Daoy (cell line): ENCODE measurements at regions not wholly inside any gene's neighbourhood (a gene's known extent, or its start where the extent isn't known, plus 50 kb on each side); places are given as distances from the start of the nearest gene placed in this dataset.
A peak's percentile ranks its signal among the peaks of the same experiment; 100 is the strongest.
"Not testable (repeated sequence)": the region's sequence is repeated elsewhere in the genome, so short reads cannot be mapped to it uniquely, and the experiment has no call there.

Source experiments
- DNase-seq: peaks from one replicate; pipeline ENCODE4 v3.0.0-alpha.2; 2015; ENCODE audit warnings: low read depth

DNA sequence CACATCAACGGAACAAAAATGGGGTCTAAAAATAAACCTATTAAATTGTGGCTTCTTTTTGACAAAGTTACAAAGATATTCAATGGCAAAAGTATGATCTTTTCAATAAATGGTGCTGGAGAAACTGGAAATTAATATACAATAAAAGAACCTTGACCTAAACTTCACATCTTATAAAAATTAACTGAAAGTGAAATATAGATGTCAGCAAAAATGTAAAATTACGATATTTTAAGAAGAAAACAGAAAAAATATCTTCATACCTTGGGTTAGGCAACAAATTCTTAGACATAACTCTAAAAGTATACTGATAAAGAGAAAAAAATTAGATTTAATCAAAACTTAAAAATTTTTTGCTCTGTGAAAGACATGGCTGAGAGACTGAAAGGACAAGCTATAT, 1909.5 kb upstream of the CDH9 start:
- DNase-seq, result no peak

DNA sequence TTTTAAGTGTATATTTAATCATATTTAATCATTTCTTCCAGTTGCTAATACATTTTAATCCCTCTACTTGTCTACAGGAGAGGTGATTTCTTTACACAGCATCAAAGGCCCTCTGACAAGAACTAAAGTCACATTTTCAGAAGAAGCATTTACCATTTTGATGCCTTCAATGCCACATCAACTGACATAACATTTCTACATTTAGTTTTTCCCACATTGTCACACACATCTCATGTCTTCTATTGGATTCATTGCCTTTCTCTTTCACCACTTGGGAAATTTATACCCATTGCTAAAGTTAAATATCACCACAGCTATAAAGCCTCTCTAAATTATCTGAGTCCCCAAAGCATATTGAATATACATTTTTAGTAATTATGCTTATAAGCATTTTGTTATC, 1907.5 kb upstream of the CDH9 start:
- no peak for DNase-seq

DNA sequence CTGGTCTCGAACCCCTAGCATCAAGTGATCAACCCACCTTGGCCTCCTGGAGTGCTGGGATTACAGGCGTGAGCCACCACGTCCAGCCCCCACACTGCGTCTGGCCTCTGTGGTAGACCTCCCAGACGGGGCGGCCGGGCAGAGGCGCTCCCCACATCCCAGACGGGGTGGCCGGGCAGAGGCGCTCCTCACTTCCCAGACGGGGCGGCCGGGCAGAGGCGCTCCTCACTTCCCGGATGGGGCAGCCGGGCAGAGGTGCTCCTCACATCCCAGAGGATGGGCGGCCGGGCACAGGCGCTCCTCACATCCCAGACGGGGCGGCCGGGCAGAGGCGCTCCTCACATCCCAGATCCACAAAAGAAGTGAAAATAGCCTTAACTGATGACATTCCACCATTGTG, 1891.0 kb upstream of the CDH9 start:
- DNase-seq, result not testable (repeated sequence)

DNA sequence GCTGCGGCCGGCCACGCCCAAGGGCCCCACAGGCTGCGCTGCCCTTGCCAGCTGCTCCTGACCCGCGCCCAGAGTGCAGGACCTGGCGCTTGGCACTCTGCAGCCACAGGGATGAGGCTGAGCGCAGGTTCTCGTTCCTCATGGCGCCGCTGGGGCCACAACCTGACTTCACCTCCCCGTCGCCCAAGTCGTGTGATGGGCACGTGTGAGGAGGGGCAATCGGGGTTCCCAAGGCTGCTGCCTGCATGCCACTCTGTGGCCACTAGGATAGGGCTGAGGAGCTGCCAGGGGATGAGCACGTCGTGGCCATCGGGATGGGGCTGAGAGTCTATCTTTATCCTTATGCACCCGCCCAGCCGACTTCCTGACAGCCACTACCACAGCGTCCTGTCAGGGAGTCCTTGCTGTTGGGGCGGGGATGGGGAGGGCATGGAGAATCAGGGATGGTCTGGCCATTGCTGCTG, 1890.0 kb upstream of the CDH9 start:
- not testable (repeated sequence) for DNase-seq

DNA sequence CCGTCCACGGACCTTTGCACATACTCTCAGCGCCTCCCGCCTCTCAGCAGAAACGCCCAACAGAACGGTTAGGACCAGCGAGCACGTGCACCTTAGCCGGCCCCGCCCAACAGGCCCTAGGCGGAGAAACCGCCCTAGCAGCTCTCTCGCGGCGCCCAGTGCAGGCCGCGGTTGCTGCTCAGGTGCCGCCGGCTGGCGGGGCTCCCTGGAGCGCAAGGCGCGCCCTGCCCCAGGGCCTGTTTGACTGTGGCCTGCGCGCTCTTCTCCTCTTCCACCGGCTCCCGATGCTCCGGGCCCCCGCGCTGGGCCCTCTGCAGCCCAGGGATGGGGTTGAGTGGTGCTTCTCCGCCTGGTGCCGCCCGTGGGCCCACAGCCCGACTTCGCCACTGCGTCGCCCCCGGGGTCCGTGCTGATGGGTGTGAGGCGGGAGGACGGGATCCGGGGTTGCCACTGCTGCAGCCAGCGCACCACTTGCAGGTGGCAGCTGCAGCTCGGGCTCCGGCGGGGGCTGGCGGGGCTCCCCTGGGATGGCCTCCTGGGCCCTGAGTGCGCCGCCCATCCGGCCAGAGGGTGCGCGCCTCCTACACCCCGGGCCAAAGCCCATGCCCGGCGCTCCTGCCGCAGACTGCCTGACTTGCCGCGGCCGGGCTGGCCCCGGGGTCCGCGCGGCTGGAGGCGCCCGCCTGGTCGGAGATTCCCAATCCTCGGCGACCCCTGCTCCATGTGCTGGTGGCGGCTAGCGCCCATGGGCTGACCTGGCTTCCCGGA, 1889.4 kb upstream of the CDH9 start:
- peak; percentile 8 for DNase-seq

DNA sequence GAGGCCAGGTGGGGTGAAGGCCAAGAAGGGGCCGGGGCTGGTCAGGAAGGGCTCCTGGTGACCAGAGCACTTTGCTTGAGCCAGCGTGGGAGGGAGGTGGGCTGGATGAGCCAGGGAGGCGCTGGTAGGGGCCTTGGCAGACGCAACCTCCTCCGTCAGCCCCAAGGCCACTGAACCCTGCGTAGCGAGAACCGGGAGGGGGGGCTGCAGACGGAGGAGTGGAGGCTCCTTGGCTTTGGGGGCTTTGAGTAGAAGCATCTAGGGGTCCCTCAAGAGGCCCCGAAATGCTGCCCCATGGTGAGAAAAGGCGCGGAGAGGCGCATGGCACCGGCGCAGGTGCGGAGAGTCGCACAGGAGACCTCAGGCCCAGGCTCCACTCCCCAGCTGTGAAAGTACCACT, 1888.0 kb upstream of the CDH9 start:
- DNase-seq, result no peak

DNA sequence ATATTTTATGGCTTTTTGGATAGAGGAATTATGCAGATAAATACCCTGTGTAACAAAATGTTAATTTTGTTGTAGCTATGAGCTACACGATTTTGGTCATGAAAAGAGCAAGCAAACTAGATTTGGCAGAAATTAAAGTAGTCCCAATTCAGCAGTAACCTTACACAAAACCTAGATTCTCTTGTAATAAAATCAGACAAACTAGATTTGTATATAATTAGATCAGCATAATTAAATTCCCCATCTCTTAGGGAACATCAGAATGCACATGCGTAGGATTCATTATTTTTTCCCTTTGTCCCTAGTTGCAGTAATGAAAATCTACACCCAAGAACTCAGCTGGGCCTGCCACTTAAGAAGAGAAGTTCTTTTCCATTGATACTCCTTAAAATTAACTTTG, 1879.2 kb upstream of the CDH9 start:
- DNase-seq, result no peak

DNA sequence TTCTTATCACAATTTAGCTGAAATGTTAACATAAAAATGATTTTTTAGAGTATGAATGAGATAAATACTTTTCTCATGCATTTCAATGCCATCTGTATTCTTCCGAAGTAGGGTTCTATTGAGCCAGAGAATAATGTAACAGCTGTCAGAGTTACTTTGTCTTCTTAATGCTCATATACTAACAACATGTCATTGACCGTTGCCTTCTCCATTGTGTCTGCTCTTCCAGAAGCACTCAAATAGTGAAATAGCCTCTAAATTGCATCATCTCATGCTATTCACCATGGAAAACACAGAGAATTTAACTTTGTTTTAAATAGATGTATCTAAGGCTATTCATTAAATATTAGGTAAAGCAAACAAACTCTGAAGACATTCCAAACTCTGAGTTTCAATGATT, 1875.9 kb upstream of the CDH9 start:
- DNase-seq, result no peak

DNA sequence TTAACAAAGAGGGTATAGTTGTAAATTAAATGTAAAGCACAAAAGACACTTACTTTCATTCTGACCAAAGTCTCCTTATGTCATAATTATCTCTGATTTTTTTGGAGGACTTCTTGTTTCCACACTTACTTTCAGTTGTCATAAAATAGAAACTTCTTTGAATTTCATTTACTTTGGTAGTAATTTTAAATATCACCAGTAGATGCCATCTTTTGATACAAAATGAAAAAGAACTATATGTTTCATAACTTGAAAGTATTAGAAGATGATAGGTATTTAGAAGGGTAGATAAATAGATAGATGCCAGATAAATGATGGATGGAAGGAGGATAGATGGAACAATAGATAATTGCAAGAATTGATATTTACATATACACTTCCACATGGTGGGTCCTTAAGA, 1865.3 kb upstream of the CDH9 start:
- no peak for DNase-seq

DNA sequence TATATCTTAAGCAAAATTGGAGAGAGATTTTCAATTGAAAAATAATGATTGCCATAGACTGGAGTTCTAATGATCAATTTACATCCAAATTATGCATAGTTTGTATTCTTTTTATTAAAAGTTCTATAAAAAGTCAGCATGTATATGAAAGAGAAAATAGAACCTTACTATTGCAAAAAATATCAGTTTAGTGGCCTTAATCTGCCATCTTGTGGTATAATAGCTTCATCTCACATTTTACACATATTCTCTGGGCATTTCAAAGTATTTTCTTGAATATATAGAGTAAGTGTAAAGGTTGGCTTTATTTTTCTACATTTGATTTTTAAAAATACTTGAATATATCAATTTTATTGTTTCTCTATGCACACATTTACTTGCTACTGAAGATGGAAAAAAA, 1858.6 kb upstream of the CDH9 start:
- DNase-seq, result no peak

DNA sequence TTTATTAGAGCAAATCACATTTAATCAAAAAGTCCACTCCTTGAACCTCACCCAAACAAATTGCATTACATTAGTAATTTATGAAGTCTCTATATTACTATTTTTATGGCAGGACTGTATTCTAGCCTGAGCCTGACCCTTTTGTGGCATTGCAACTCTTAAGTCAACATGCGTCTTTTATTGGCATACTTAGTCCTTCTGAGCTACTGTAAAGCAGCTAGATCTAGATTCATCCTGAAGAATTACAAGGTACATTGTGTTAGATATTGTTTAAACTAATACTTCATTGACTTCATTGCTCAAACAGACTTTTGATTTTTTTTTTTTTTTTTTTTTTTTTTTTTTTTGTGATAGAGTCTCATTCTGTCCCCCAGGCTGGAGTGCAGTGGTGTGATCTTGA, 1842.5 kb upstream of the CDH9 start:
- no peak for DNase-seq

DNA sequence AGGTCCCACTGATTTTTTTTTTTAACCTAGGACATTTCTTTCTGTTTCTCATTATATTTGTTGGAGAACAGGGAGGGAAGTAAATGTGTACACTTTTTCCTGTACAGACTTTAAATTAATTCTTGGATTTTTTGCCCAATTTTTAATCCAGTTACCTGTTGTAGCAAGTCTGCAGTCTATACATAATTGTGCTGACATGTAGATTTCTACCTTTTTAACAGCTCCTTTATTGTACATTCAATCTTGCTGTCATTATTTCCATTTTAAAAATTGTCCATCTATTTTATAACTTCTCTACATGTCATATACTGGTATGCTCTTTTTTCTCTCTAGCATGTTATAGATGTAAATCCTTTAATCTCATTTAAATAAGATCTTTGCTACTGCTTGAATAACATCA, 1838.7 kb upstream of the CDH9 start:
- DNase-seq, result no peak

DNA sequence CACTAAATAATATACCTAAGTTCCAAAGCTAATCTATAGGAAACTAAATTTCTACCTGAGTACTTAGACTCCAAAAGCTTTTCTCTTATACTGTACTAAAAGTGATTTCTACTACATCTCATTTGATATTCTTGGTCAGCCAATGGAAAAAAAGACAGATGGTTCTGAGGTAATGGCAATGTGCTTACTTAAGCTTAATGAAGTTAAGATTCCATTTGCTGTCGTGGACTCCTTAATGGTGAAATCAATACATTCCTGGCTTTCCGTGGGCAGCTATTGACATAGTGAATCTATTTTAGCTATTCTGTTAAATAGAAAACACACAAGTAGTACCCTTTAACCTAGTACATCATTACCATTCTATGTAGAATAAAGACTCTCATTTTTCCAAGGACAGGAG, 1825.6 kb upstream of the CDH9 start:
- DNase-seq, result no peak

DNA sequence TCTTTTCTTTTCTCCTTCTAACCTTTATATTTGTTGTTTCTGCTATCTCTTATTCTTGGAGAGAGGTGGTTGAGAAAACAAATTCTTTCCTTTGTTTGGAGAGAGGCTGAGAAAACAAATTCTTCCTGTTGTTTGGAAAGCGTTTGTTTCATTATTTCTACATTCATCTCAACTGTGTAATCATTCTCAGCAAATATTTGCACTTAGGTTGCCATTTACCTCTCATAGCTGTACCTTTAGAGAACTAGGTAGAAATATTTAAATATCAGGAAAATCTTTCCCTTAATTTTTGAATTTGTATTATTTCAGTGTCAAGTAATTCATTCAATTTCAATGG, 1824.4 kb upstream of the CDH9 start:
- no peak for DNase-seq

DNA sequence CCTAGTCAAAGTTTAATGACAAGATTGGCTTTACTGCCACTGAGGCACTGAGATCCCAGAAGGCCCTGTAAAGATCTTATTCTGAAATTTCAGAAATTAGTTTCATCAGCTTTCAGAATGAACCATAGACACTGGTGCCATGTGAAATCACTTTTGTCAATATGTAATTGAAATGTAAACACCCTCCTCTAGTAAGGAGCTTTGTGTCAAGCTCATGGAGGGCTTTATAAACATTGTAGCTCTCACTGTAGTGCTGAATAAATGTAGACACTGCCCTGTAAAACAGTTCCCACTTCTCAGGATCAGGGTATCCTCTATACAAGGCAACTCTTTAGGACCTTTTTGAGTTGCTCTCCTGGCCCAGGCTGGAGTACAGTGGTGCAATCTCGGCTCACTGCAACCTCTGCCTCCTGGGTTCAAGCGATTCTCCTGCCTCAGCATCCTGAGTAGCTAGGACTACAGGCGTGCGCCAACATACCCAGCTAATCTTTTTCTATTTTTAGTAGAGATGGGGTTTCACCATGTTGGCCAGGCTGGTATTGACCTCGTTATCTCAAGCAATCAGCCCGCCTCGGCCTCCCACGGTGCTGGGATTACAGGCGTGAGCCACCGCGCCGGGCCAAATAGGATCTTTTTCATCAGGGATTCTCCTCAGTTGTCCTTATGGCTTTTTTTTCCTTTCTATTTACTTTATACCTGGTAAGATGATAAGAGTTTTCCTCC, 1823.9 kb upstream of the CDH9 start:
- DNase-seq, result no peak

DNA sequence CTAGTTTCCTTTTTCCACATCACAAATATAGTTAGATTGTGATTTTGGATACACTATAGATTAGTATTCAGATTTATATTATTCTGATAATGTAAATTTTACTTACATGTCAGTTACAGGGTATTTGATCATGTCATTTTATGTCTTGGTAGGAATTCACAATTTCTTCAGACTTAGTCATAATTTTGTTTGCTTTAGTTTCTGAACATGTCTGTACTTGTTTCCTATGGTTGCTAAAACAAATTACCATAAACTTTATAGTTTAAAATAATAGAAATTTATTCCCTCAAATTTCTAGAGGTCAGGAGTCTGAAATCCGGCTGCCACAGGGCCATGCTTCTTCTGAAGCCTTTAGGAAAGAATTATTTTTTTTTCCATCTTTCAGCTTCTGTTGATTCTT, 1817.2 kb upstream of the CDH9 start:
- DNase-seq, result no peak

DNA sequence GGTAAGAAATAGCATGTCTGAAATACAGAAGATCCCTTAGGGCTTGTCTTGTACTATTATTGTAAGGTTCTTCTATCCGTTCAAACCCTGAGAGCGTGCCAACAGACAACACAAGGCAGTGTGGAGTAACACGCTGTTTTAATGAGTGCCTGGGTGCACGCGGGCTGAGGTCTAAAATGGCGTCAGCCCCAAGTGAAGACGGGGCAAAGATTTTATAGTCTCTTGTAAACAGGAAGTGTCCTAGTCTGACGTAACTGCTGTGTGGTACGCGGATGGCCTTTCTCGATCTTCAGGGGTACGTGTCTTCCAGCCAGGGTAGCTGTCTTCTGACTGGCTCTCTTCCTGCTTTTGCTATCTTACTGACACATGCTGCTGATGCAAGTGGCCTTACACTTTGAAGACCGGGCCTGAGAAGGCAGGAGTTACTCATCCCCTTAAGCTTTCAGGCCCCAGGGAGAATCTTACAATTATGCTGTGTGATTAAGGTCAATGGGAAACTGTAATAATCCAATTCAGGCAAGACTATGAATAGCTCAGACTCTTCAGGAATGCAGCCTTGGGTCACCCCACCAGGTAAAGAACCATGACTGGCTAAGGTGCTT, 1812.0 kb upstream of the CDH9 start:
- DNase-seq, result peak; percentile 7

DNA sequence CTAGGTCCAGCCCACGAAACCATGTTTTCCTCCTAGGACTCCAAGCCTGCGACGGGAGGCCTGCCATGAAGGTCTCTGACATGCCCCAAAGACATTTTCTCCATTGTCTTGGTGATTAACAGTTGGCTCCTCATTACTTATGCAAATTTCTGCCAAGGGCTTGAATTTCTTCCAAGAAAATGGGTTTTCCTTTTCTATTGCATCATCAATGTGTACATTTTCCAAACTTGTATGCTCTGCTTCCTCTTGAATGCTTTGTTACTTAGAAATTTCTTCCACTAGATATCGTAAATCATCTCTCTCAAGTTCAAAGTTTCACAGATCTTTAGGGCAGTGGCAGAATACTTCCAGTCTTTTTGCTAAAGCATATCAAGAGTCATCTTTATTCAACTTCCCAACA, 1792.7 kb upstream of the CDH9 start:
- no peak for DNase-seq

DNA sequence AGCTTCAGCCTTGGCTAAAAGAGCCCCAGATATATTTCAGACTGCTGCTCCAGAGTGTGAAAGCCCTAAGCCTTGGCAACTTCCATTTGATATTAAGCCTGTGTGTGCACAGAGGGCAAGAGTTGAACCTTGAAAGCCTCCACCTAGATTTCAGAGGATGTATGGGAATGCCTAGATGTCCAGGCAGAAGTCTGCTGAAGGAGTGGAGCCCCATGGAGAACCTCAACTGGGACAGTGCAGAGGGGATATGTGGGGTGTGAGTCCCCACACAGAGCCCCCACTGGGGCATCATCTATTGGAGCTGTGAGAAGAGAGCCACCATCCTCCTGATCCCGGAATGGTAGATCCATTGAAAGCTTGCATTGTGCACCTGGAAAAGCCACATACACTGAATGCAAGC, 1784.8 kb upstream of the CDH9 start:
- DNase-seq, result no peak

DNA sequence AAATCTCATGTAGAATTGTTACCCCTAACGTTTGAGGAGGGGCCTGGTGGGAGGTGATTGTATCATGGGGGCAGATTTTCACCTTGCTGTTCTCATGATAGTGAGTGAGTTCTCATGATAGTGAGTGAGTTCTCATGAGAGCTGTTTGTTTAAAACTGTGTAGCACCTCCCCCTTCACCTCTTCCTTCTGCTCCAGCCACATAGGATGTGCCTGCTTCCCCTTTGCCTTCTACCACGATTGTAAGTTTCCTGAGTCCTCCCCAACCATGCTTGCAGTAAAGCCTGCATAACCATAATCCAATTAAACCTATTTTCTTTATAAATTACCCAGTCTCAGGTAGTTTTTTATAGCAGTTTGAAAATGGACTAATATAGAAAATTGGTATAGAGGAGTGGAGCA, 1783.7 kb upstream of the CDH9 start:
- no peak for DNase-seq

DNA sequence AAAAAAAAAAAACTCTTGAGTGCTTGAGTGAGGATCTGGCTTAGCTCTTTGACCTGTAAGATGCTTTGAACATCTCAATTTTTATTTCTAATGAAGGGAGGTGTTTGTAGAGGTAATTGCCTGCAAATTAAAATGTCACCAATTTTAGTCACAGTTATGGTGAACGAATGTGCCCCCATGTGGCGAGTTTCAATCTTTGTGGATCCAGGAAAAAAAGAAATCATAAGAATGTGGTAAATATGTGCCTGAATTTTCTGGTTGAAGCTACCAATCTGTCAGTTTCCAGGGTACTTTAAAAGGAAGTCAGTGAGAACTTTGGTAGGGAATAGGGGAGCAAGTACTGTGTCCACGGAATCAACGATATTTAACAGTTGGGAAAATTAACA, 1772.4 kb upstream of the CDH9 start:
- no peak for DNase-seq

DNA sequence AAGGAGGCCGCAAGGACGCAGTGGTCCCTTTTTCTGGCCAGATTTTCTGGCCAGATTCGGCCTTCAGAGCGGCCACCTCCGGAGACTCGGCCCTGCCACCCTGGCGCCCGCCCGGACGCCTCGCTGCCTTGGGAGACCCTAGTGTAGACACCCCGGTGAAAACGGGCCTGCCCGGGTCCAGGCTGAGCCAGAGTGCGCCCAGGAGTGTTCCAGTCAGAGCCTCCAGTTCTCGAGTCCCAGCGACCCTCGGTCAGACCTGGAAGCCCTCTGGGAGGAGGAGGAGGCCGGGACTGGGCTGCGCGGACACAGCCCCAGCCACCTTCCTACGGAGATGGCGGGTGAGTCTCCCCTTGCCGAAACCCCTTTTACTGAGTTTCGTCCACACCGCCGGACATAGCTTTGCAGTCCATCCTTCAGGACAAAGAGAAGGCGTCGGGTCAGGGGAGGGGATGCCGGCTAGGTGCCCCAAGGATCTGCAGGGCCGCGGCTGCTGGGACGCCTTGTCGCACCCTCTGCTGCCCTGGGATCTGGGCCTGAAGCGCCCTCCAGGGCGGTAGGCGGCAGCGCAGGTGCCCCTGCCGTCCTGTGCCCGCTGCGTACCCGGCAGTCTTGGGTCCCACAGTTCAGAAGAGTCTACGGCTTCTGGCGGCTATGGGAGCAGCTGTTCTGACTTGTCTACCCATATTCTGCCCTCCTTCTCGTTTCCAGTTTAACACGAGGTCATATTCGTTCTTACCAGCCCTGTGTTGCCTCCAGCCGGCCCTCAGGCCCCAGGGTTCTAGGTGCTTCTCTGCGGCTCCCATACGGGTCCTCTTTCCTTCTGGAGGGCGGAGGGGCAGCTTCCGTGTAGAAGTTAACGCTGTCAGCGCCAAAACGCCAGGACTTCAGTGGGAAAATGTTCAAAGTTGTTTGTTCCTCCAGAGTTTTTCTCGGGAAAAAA, 1771.7 kb upstream of the CDH9 start:
- DNase-seq, result no peak
